ENCODE measurements at regions not wholly inside any gene's neighbourhood (a gene's known extent, or its start where the extent isn't known, plus 50 kb on each side); places are given as distances from the start of the nearest gene placed in this dataset.
"Not testable (repeated sequence)": the region's sequence is repeated elsewhere in the genome, so short reads cannot be mapped to it uniquely, and the experiment has no call there.

GRCh38 chrY:17481389-17482022 is 398.5 kb downstream of the CDY2B start:
- TF ChIP-seq POLR2A (IDR thresholded peaks at IDR 0.05; ENCODE audit: low read depth, low read length); POLR2AphosphoS5 (IDR thresholded peaks at IDR 0.05; ENCODE audit: low read depth, low read length); SPI1 (IDR thresholded peaks at IDR 0.05; ENCODE audit: low read depth, low read length); TAF1 (IDR thresholded peaks at IDR 0.05; ENCODE audit: low read depth, low read length); POU2F2 (IDR thresholded peaks at IDR 0.05; ENCODE audit: low read depth, low read length); PAX5 (IDR thresholded peaks at IDR 0.05; ENCODE audit: insufficient read depth, low read length, severe bottlenecking): not testable (repeated sequence)
